Loucy (cell line): ENCODE measurements at regions not wholly inside any gene's neighbourhood (a gene's known extent, or its start where the extent isn't known, plus 50 kb on each side); places are given as distances from the start of the nearest gene placed in this dataset.

ENCODE experiments used
- H2AFZ ChIP-seq: fragments of 200-600 bp; sonication (generic); 2 replicates; pipeline ENCODE4 v1.6.0; 2016; ENCODE audit warnings: antibody characterized with exemption, mild to moderate bottlenecking, low read length, moderate library complexity
- H3F3A ChIP-seq: fragments of 200-600 bp; 2 replicates; pipeline ENCODE4 v1.6.0; 2016; ENCODE audit warnings: antibody characterized with exemption, low read depth, mild to moderate bottlenecking
- H3K27me3 ChIP-seq: fragments of 200-600 bp; sonication (generic); 2 replicates; pipeline ENCODE4 v1.6.1; 2014; ENCODE audit warnings: low read length, mild to moderate bottlenecking; ENCODE audit not compliant: insufficient read depth, poor library complexity, severe bottlenecking
- H3K36me3 ChIP-seq: fragments of 200-600 bp; sonication (generic); 2 replicates; pipeline ENCODE4 v1.6.1; 2016; ENCODE audit warnings: low read length; ENCODE audit not compliant: insufficient read depth
- H3K4me1 ChIP-seq: fragments of 200-600 bp; sonication (generic); 2 replicates; pipeline ENCODE4 v1.5.1; 2014; ENCODE audit warnings: low read length, mild to moderate bottlenecking; ENCODE audit not compliant: insufficient read depth, poor library complexity, severe bottlenecking
- H3K4me2 ChIP-seq: fragments of 200-600 bp; sonication (generic); 2 replicates; pipeline ENCODE4 v1.6.0; 2014; ENCODE audit warnings: antibody characterized with exemption, low read length, low read depth, mild to moderate bottlenecking; ENCODE audit not compliant: poor library complexity, severe bottlenecking
- H3K4me3 ChIP-seq: fragments of 200-600 bp; sonication (generic); 2 replicates; pipeline ENCODE4 v1.5.1; 2014; ENCODE audit warnings: low read length, mild to moderate bottlenecking, mixed read lengths; ENCODE audit not compliant: poor library complexity, severe bottlenecking
- H3K79me2 ChIP-seq: fragments of 200-600 bp; sonication (generic); 2 replicates; pipeline ENCODE4 v1.6.1; 2014; ENCODE audit warnings: low read length; ENCODE audit not compliant: insufficient read depth
- H3K9ac ChIP-seq: fragments of 200-600 bp; sonication (generic); 2 replicates; pipeline ENCODE4 v1.6.0; 2014; ENCODE audit warnings: mild to moderate bottlenecking, low read depth, low read length, moderate library complexity; ENCODE audit not compliant: poor library complexity, severe bottlenecking
- H3K9me2 ChIP-seq: fragments of 200-600 bp; sonication (generic); replicated peaks from 2 replicates; pipeline ENCODE4 v1.6.1; 2016; ENCODE audit warnings: low read depth, low read length, mixed read lengths
- H3K9me3 ChIP-seq: fragments of 200-600 bp; sonication (generic); 2 replicates; pipeline ENCODE4 v1.6.1; 2014; ENCODE audit warnings: mild to moderate bottlenecking, antibody characterized with exemption, low read length, low read depth; ENCODE audit not compliant: insufficient read depth
- H4K20me1 ChIP-seq: fragments of 200-600 bp; sonication (generic); 2 replicates; pipeline ENCODE4 v1.6.0; 2014; ENCODE audit warnings: antibody characterized with exemption, low read length, mild to moderate bottlenecking; ENCODE audit not compliant: insufficient read depth, poor library complexity, severe bottlenecking
- CTCF ChIP-seq: fragments of 200-600 bp; sonication (generic); conservative IDR thresholded peaks from 2 replicates; pipeline ENCODE4 v1.5.1; 2014; ENCODE audit warnings: mild to moderate bottlenecking, antibody characterized with exemption, low read length
- EZH2phosphoT487 ChIP-seq: fragments of 200-600 bp; IDR thresholded peaks from 2 replicates; pipeline ENCODE4 v1.6.1; 2018; ENCODE audit warnings: antibody characterized with exemption, mild to moderate bottlenecking, moderate library complexity, borderline replicate concordance

GRCh38 chr1:5632224-5632623 is 360.0 kb downstream of the NPHP4 start:
- no peak overlapping the region for H3K4me3 ChIP-seq
- no peak overlapping the region for H2AFZ ChIP-seq
- no peak for TF ChIP-seq CTCF
- no peak for TF ChIP-seq EZH2phosphoT487
- no peak overlapping the region for H3K4me2 ChIP-seq
- no peaks in the 10 kb centered on the region for H3K36me3 ChIP-seq
- no peaks in the 10 kb centered on the region for H3K79me2 ChIP-seq
- no peaks in the 10 kb centered on the region for H4K20me1 ChIP-seq
- H3K9ac ChIP-seq, result no peak overlapping the region
- H3K27me3 ChIP-seq, result no peaks in the 10 kb centered on the region
- no peaks in the 10 kb centered on the region for H3K9me3 ChIP-seq
- no peaks in the 10 kb centered on the region for H3K4me1 ChIP-seq
- no peaks in the 10 kb centered on the region for H3F3A ChIP-seq
- H3K9me2 ChIP-seq, result no peaks in the 10 kb centered on the region

- TF ChIP-seq EZH2phosphoT487 (no peak), CTCF (no peak)
- Histone ChIP-seq H3K79me2 (no peaks in the 10 kb centered on the region), H3K27me3 (no peaks in the 10 kb centered on the region), H4K20me1 (no peaks in the 10 kb centered on the region), H3F3A (no peaks in the 10 kb centered on the region), H3K4me3 (no peak overlapping the region), H3K9me3 (no peaks in the 10 kb centered on the region), H3K4me2 (no peak overlapping the region), H3K9ac (no peak overlapping the region), H2AFZ (no peak overlapping the region), H3K9me2 (no peaks in the 10 kb centered on the region), H3K36me3 (no peaks in the 10 kb centered on the region), H3K4me1 (no peaks in the 10 kb centered on the region)
Measured at GRCh38 chr1:5628416-5628815, 363.8 kb downstream of the NPHP4 start.

GRCh38 chr1:5623399-5623798 is 368.8 kb downstream of the NPHP4 start:
- no peaks in the 10 kb centered on the region for H3K79me2 ChIP-seq
- H3K4me2 ChIP-seq, result no peak overlapping the region
- H3K9me3 ChIP-seq, result no peaks in the 10 kb centered on the region; the same call in 1 of the 2 replicates
- H3K36me3 ChIP-seq, result no peaks in the 10 kb centered on the region
- H3K9ac ChIP-seq, result no peak overlapping the region
- H2AFZ ChIP-seq, result no peak overlapping the region
- no peaks in the 10 kb centered on the region for H3K9me2 ChIP-seq
- H3F3A ChIP-seq, result no peaks in the 10 kb centered on the region
- no peaks in the 10 kb centered on the region for H3K27me3 ChIP-seq
- no peaks in the 10 kb centered on the region for H3K4me1 ChIP-seq
- no peak overlapping the region for H3K4me3 ChIP-seq
- no peak for TF ChIP-seq CTCF
- TF ChIP-seq EZH2phosphoT487, result no peak
- H4K20me1 ChIP-seq, result no peaks in the 10 kb centered on the region
